Chondrocyte (in vitro differentiated cells): ENCODE measurements at regions not wholly inside any gene's neighbourhood (a gene's known extent, or its start where the extent isn't known, plus 50 kb on each side); places are given as distances from the start of the nearest gene placed in this dataset.

Experiments
- DNase-seq: peaks from one replicate; pipeline ENCODE4 v3.0.0; 2021; ENCODE audit warnings: mixed read lengths, low spot score
- H3K27ac Mint-ChIP-seq: one replicate; pipeline ENCODE4 v1.8.0; 2021; ENCODE audit warnings: mild to moderate bottlenecking, moderate library complexity, mixed read lengths; ENCODE audit not compliant: unreplicated experiment
- H3K27me3 Mint-ChIP-seq: 2 replicates; pipeline ENCODE4 v1.8.0; 2021; ENCODE audit warnings: low read depth, mixed read lengths
- H3K36me3 Mint-ChIP-seq: 2 replicates; pipeline ENCODE4 v1.8.0; 2021; ENCODE audit warnings: low read depth, mixed read lengths
- H3K4me1 Mint-ChIP-seq: 2 replicates; pipeline ENCODE4 v1.8.0; 2021; ENCODE audit warnings: low read depth, mild to moderate bottlenecking, mixed read lengths
- H3K4me3 Mint-ChIP-seq: one replicate; pipeline ENCODE4 v1.8.0; 2021; ENCODE audit warnings: mild to moderate bottlenecking, moderate library complexity, mixed read lengths; ENCODE audit not compliant: unreplicated experiment
- H3K9me3 Mint-ChIP-seq: 2 replicates; pipeline ENCODE4 v1.8.0; 2021; ENCODE audit warnings: low read depth, mixed read lengths
- CTCF ChIP-seq: fragments of 200-600 bp; sonication (generic); IDR thresholded peaks from 2 replicates; pipeline ENCODE4 v1.5.0; 2021; ENCODE audit warnings: antibody characterized with exemption, mild to moderate bottlenecking, moderate library complexity

GRCh38 chr2:150230616-150231015, 256.9 kb downstream of the RND3 start:
- no peaks in the 10 kb centered on the region for H3K9me3 Mint-ChIP-seq
- no peaks in the 10 kb centered on the region for H3K36me3 Mint-ChIP-seq
- H3K4me3 Mint-ChIP-seq = no peak overlapping the region
- H3K4me1 Mint-ChIP-seq = peaks cover 48% of the 10 kb centered on the region
- DNase-seq = no peak
- no peak for TF ChIP-seq CTCF
- no peak overlapping the region for H3K27ac Mint-ChIP-seq
- H3K27me3 Mint-ChIP-seq = no peaks in the 10 kb centered on the region

- H3K27ac Mint-ChIP-seq = no peak overlapping the region
- no peak for DNase-seq
- H3K4me3 Mint-ChIP-seq = no peak overlapping the region
- H3K27me3 Mint-ChIP-seq = no peaks in the 10 kb centered on the region
- H3K36me3 Mint-ChIP-seq = no peaks in the 10 kb centered on the region
- no peaks in the 10 kb centered on the region for H3K9me3 Mint-ChIP-seq
- no peak for TF ChIP-seq CTCF
- peaks cover 44% of the 10 kb centered on the region for H3K4me1 Mint-ChIP-seq
Observed at GRCh38 chr2:150230004-150230403, 257.5 kb downstream of the RND3 start.

- Mint-ChIP-seq H3K36me3 (no peaks in the 10 kb centered on the region), H3K9me3 (no peaks in the 10 kb centered on the region), H3K27me3 (no peaks in the 10 kb centered on the region), H3K4me3 (no peak overlapping the region), H3K27ac (no peak overlapping the region), H3K4me1 (peaks cover 33% of the 10 kb centered on the region)
- no peak for TF ChIP-seq CTCF
- DNase-seq = no peak
Observed at GRCh38 chr2:150228936-150229335, 258.5 kb downstream of the RND3 start.

GRCh38 chr2:150225030-150225429, 262.4 kb downstream of the RND3 start:
- Mint-ChIP-seq H3K9me3 (no peaks in the 10 kb centered on the region), H3K27me3 (no peaks in the 10 kb centered on the region), H3K36me3 (no peaks in the 10 kb centered on the region), H3K4me3 (no peak overlapping the region), H3K27ac (no peak overlapping the region), H3K4me1 (peaks cover 12% of the 10 kb centered on the region)
- DNase-seq = no peak
- no peak for TF ChIP-seq CTCF

- H3K4me1 Mint-ChIP-seq = peaks cover 11% of the 10 kb centered on the region
- H3K27me3 Mint-ChIP-seq = no peaks in the 10 kb centered on the region
- no peak for TF ChIP-seq CTCF
- no peak overlapping the region for H3K4me3 Mint-ChIP-seq
- DNase-seq = no peak
- H3K9me3 Mint-ChIP-seq = no peaks in the 10 kb centered on the region
- no peak overlapping the region for H3K27ac Mint-ChIP-seq
- H3K36me3 Mint-ChIP-seq = no peaks in the 10 kb centered on the region
Observed at GRCh38 chr2:150224321-150224720, 263.1 kb downstream of the RND3 start.
